Lower lobe of right lung (tissue), 2 donors: ENCODE measurements at regions not wholly inside any gene's neighbourhood (a gene's known extent, or its start where the extent isn't known, plus 50 kb on each side); places are given as distances from the start of the nearest gene placed in this dataset.

Experiments used
- ATAC-seq, 2 donors: fragments of 200-7000 bp; cut with Tn5 transposase; one replicate each; pipeline ENCODE4 v1.9.1; 2020 to 2022; ENCODE audit warnings: mild to moderate bottlenecking in 2 of 2, moderate library complexity in 2 of 2
- DNase-seq: peaks from one replicate; pipeline ENCODE4 v3.0.0-alpha.2; 2020
- H3K27ac ChIP-seq: fragments of 200-600 bp; one replicate; pipeline ENCODE4 v1.8.0; 2022
- H3K27me3 ChIP-seq: fragments of 200-600 bp; one replicate; pipeline ENCODE4 v1.8.0; 2022; ENCODE audit warnings: low read depth
- H3K36me3 ChIP-seq: fragments of 200-600 bp; one replicate; pipeline ENCODE4 v1.8.0; 2022; ENCODE audit warnings: mild to moderate bottlenecking
- H3K4me1 ChIP-seq: fragments of 200-600 bp; one replicate; pipeline ENCODE4 v1.8.0; 2022
- H3K4me3 ChIP-seq: fragments of 200-600 bp; one replicate; pipeline ENCODE4 v1.8.0; 2022; ENCODE audit warnings: mild to moderate bottlenecking
- H3K9me3 ChIP-seq: fragments of 200-600 bp; one replicate; pipeline ENCODE4 v1.8.0; 2022
- CTCF ChIP-seq: fragments of 200-600 bp; IDR thresholded peaks from one replicate; pipeline ENCODE4 v1.8.0; 2022; ENCODE audit warnings: antibody characterized with exemption, mild to moderate bottlenecking
- intact Hi-C: fragments of 100-400 bp; cut with DNase I; formaldehyde crosslinking; loops from one replicate; pipeline ENCODE4 v1.11.0; 2022
- donor health status: DM: no; HTN: yes; CAD: no; lungs with severe emphysema.

- Histone ChIP-seq H3K4me3 (no peak overlapping the region), H3K4me1 (no peaks in the 10 kb centered on the region), H3K27ac (no peak overlapping the region), H3K9me3 (no peaks in the 10 kb centered on the region), H3K27me3 (peaks cover under 1% of the 10 kb centered on the region), H3K36me3 (no peaks in the 10 kb centered on the region)
- DNase-seq (peak; percentile 26), ATAC-seq (no peak)
- TF ChIP-seq CTCF: no peak
- intact Hi-C loops: no loop called here
Measured at GRCh38 chr4:8761824-8762205, 109.8 kb downstream of the HMX1 start.

- ATAC-seq (no peak), DNase-seq (peak; percentile 17)
- Histone ChIP-seq H3K9me3 (no peaks in the 10 kb centered on the region), H3K4me1 (no peaks in the 10 kb centered on the region), H3K36me3 (no peaks in the 10 kb centered on the region), H3K27me3 (no peaks in the 10 kb centered on the region), H3K4me3 (no peak overlapping the region), H3K27ac (no peak overlapping the region)
- intact Hi-C loops: no loop called here
- TF ChIP-seq CTCF: no peak
Measured at GRCh38 chr4:8761167-8761823, 110.3 kb downstream of the HMX1 start.

GRCh38 chr4:8760561-8760960 lies 111.1 kb downstream of the HMX1 start:
- intact Hi-C loops: no loop called here
- Histone ChIP-seq H3K27ac (no peak overlapping the region), H3K36me3 (no peaks in the 10 kb centered on the region), H3K27me3 (no peaks in the 10 kb centered on the region), H3K4me3 (no peak overlapping the region), H3K9me3 (no peaks in the 10 kb centered on the region), H3K4me1 (no peaks in the 10 kb centered on the region)
- ATAC-seq: no peak
- TF ChIP-seq CTCF: no peak
- DNase-seq: peak; percentile 9

GRCh38 chr4:8759987-8760386 lies 111.7 kb downstream of the HMX1 start:
- no peaks in the 10 kb centered on the region for H3K9me3 ChIP-seq
- ATAC-seq (no peak), DNase-seq (peak; percentile 3)
- no peak for TF ChIP-seq CTCF
- H3K4me1 ChIP-seq: no peaks in the 10 kb centered on the region
- intact Hi-C loops: no loop called here
- no peaks in the 10 kb centered on the region for H3K27me3 ChIP-seq
- no peaks in the 10 kb centered on the region for H3K36me3 ChIP-seq
- no peak overlapping the region for H3K4me3 ChIP-seq
- H3K27ac ChIP-seq: no peak overlapping the region

- no peak for ATAC-seq
- peak; percentile 5 for DNase-seq
- no peaks in the 10 kb centered on the region for H3K9me3 ChIP-seq
- H3K27me3 ChIP-seq: no peaks in the 10 kb centered on the region
- TF ChIP-seq CTCF: no peak
- intact Hi-C loops: no loop called here
- H3K4me1 ChIP-seq: no peaks in the 10 kb centered on the region
- no peak overlapping the region for H3K27ac ChIP-seq
- no peaks in the 10 kb centered on the region for H3K36me3 ChIP-seq
- H3K4me3 ChIP-seq: no peak overlapping the region
Measured at GRCh38 chr4:8756816-8757215, 114.8 kb downstream of the HMX1 start.
